A673 (cell line): ENCODE measurements at regions not wholly inside any gene's neighbourhood (a gene's known extent, or its start where the extent isn't known, plus 50 kb on each side); places are given as distances from the start of the nearest gene placed in this dataset.

Source experiments
- BruUV-seq: library from RNA; stranded (reverse); fragments of 400-500 nt; replicated peaks from 2 replicates; lab custom pipeline; 2021; lab: Mats Ljungman, UMichigan
- CTCF ChIA-PET: fragments of 300-600 bp; sonication (Branson Sonifier 250); formaldehyde crosslinking; loops from one replicate; lab custom pipeline; 2022; ENCODE audit warnings: antibody characterized with exemption; lab: Charles Lee
- POLR2A ChIA-PET: fragments of 300-600 bp; sonication (Branson Sonifier 250); formaldehyde crosslinking; loops from one replicate; lab custom pipeline; 2022; ENCODE audit warnings: antibody characterized with exemption; ENCODE audit not compliant: low non-redundant PET; lab: Charles Lee
- DNase-seq: peaks from one replicate; pipeline ENCODE4 v3.0.0-alpha.2; 2015; ENCODE audit warnings: low spot score
- H3K27ac ChIP-seq: fragments of 200-600 bp; sonication (generic); 2 replicates; pipeline ENCODE4 v1.5.1; 2016; ENCODE audit warnings: mixed run types, low read depth, mild to moderate bottlenecking, mixed read lengths, antibody characterized with exemption, low read length; ENCODE audit not compliant: poor library complexity, severe bottlenecking
- H3K27me3 ChIP-seq: fragments of 200-600 bp; sonication (generic); replicated peaks from 2 replicates; pipeline ENCODE4 v1.6.1; 2017; ENCODE audit warnings: mixed run types, low read depth, mild to moderate bottlenecking, mixed read lengths, antibody characterized with exemption, low read length; ENCODE audit not compliant: insufficient read depth, poor library complexity
- H3K36me3 ChIP-seq: fragments of 200-600 bp; sonication (generic); 2 replicates; pipeline ENCODE4 v1.6.1; 2016; ENCODE audit warnings: mixed run types, mild to moderate bottlenecking, mixed read lengths, antibody characterized with exemption, low read length; ENCODE audit not compliant: insufficient read depth, poor library complexity, severe bottlenecking
- H3K4me1 ChIP-seq: fragments of 200-600 bp; sonication (generic); 2 replicates; pipeline ENCODE4 v1.6.1; 2017; ENCODE audit warnings: mixed run types, mild to moderate bottlenecking, mixed read lengths, antibody characterized with exemption, low read length; ENCODE audit not compliant: insufficient read depth, poor library complexity, severe bottlenecking
- H3K4me3 ChIP-seq: fragments of 200-600 bp; sonication (generic); 2 replicates; pipeline ENCODE4 v1.5.1; 2016; ENCODE audit warnings: low read depth, mixed run types, mild to moderate bottlenecking, mixed read lengths, low read length; ENCODE audit not compliant: poor library complexity, severe bottlenecking
- H3K9me3 ChIP-seq: fragments of 200-600 bp; sonication (generic); 2 replicates; pipeline ENCODE4 v1.6.1; 2016; ENCODE audit warnings: mixed run types, low read depth, mild to moderate bottlenecking, mixed read lengths, antibody characterized with exemption, low read length; ENCODE audit not compliant: poor library complexity, severe bottlenecking
- EZH2 ChIP-seq: fragments of 200-600 bp; sonication (generic); IDR thresholded peaks from 2 replicates; pipeline ENCODE4 v1.6.1; 2017; ENCODE audit warnings: borderline replicate concordance, low read depth, mild to moderate bottlenecking, mixed read lengths, antibody characterized with exemption, low read length; ENCODE audit not compliant: poor library complexity, severe bottlenecking
- intact Hi-C: fragments of 100-400 bp; cut with micrococcal nuclease; formaldehyde crosslinking; loops from one replicate; pipeline ENCODE4 v1.10.0; 2022; ENCODE audit not compliant: unreplicated experiment
- TF ChIP-seq, protein P1 (sequence below): fragments of 300-800, 200-600 bp; sonication (generic); conservative IDR thresholded peaks from 2 replicates; pipeline ENCODE4 v1.5.1; 2017; ENCODE audit warnings: low read depth, mild to moderate bottlenecking, antibody characterized with exemption, low read length, moderate library complexity, mixed read lengths

DNA sequence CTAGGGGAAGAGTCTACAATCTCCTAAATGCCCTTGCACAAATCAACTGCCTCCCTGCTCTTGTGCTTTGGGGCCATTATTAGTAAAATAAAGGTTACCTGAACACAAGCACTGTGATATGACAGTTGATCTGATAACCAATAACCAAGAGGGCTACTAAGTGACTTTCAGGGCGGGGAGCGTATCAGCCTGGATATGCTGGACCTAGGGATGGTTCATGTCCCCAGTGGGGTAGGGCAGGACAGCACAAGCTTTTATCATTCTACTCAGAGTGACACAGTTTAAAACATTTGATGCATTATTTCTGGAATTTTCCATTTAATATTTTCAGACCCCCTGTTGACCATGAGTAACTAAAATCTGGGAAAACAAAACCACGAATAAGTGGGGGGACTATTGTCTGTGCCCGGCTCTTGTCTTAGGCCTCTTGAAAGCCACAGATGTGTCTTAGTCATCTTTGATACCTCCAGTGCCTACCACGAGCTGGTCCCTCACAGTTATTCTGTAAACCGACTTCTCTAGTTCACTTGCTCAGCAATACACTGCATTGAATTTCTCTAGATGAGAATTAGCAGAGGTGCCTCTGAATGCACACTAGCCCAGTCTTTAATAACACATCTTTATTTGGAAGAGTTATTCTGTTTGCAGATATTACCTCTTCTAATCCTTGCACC is 94.6 kb upstream of the DHX40 start:
- intact Hi-C loops: no loop called here
- BruUV-seq: no TSS peak

DNA sequence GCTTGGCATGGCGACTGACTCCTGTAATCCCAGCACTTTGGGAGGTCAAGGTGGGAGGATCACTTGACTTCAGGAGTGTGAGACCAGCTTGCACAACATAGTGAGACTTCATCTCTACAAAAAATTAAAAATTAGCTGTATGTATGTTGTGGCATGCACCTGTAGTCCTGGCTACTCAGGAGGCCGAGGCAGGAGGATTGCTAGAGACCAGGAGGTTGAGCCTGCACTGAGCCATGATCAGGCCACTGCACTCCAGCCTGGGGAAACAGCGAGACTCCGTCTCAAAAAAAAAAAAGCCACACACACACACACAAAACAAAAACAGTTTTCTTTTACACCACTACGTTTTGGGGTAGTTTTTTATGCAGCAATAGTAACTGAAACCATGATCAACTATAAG is 89.0 kb upstream of the DHX40 start:
- Histone ChIP-seq H3K4me3 (no peak overlapping the region), H3K27ac (no peak overlapping the region), H3K27me3 (no peaks in the 10 kb centered on the region), H3K4me1 (no peaks in the 10 kb centered on the region), H3K36me3 (no peaks in the 10 kb centered on the region), H3K9me3 (no peaks in the 10 kb centered on the region)
- TF ChIP-seq EZH2: no peak
- TF ChIP-seq, protein P1, sequence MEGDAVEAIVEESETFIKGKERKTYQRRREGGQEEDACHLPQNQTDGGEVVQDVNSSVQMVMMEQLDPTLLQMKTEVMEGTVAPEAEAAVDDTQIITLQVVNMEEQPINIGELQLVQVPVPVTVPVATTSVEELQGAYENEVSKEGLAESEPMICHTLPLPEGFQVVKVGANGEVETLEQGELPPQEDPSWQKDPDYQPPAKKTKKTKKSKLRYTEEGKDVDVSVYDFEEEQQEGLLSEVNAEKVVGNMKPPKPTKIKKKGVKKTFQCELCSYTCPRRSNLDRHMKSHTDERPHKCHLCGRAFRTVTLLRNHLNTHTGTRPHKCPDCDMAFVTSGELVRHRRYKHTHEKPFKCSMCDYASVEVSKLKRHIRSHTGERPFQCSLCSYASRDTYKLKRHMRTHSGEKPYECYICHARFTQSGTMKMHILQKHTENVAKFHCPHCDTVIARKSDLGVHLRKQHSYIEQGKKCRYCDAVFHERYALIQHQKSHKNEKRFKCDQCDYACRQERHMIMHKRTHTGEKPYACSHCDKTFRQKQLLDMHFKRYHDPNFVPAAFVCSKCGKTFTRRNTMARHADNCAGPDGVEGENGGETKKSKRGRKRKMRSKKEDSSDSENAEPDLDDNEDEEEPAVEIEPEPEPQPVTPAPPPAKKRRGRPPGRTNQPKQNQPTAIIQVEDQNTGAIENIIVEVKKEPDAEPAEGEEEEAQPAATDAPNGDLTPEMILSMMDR: no peak
- CTCF ChIA-PET: no interaction called here
- intact Hi-C loops: no loop called here
- no TSS peak for BruUV-seq
- POLR2A ChIA-PET: no interaction called here
- no peak for DNase-seq

More for the DNA sequence above, 94.6 kb upstream of the DHX40 start:
- Histone ChIP-seq H3K9me3 (no peaks in the 10 kb centered on the region), H3K36me3 (no peaks in the 10 kb centered on the region), H3K4me1 (no peaks in the 10 kb centered on the region), H3K4me3 (no peak overlapping the region), H3K27me3 (no peaks in the 10 kb centered on the region), H3K27ac (no peak overlapping the region)
- TF ChIP-seq EZH2: no peak
- TF ChIP-seq, protein P1: no peak
- CTCF ChIA-PET: no interaction called here
- no peak for DNase-seq
- POLR2A ChIA-PET: no interaction called here

DNA sequence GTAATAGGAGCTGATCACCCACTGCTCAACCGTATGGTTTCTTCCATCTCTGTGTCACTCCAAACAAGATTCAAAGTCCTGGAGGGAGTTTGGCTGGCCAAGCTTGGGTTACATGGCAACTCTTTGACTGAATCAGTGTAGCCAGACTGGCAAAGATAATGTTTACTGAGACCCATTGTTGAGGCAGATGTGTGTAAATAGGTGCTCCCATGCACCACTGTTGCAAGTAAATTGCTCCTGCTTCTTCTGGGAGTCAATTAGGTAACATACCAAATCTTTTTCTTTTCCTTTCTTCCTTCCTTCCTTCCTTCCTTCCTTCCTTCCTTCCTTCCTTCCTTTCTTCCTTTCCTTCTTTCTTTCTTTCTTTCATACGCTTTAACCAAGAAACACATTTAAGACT is 86.3 kb upstream of the DHX40 start:
- CTCF ChIA-PET: no interaction called here
- TF ChIP-seq, protein P1: no peak
- no peak for TF ChIP-seq EZH2

More for the DNA sequence above, 86.3 kb upstream of the DHX40 start:
- DNase-seq: peak; percentile 46
- no peaks in the 10 kb centered on the region for H3K4me1 ChIP-seq
- POLR2A ChIA-PET: no interaction called here
- H3K27ac ChIP-seq: no peak overlapping the region
- H3K4me3 ChIP-seq: no peak overlapping the region
- intact Hi-C loops: no loop called here
- no TSS peak for BruUV-seq
- H3K9me3 ChIP-seq: no peaks in the 10 kb centered on the region
- no peaks in the 10 kb centered on the region for H3K27me3 ChIP-seq
- H3K36me3 ChIP-seq: no peaks in the 10 kb centered on the region
